Kidney (tissue), 13 donors: ENCODE measurements at regions not wholly inside any gene's neighbourhood (a gene's known extent, or its start where the extent isn't known, plus 50 kb on each side); places are given as distances from the start of the nearest gene placed in this dataset.
A peak's percentile ranks its signal among the peaks of the same experiment; 100 is the strongest.

Source experiments
- DNase-seq, 5 donors: peaks; one replicate each; pipeline ENCODE4 v3.0.0-alpha.2; 2013 to 2020
- FAIRE-seq: peaks from 2 replicates; lab custom pipeline; 2012; peaks lifted over from hg19 to GRCh38; lab: Jason Lieb, UNC
- H3K27ac ChIP-seq, 2 donors: one replicate each; pipeline ENCODE4 v1.7.0; 2013; ENCODE audit warnings: low read depth in 2 of 2, low read length in 2 of 2, inconsistent platforms in 1 of 2
- H3K27me3 ChIP-seq: one replicate; pipeline ENCODE4 v1.7.1; 2013; ENCODE audit warnings: low read length, inconsistent platforms; ENCODE audit not compliant: control insufficient read depth, insufficient read depth
- H3K36me3 ChIP-seq, 3 donors: one replicate each; pipeline versions ENCODE4 v1.7.0 to v1.7.1; 2013; ENCODE audit warnings: low read length in 3 of 3, control low read depth in 1 of 3, inconsistent platforms in 1 of 3; ENCODE audit not compliant: insufficient read depth in 3 of 3, control insufficient read depth in 2 of 3
- H3K4me1 ChIP-seq, 3 donors: one replicate each; pipeline versions ENCODE4 v1.7.0 to v1.7.1; 2013; ENCODE audit warnings: low read length in 3 of 3, inconsistent platforms in 1 of 3, low read depth in 1 of 3; ENCODE audit not compliant: control insufficient read depth in 2 of 3, insufficient read depth in 2 of 3
- H3K4me3 ChIP-seq, 3 donors: one replicate each; pipeline versions ENCODE4 v1.7.0 to v1.8.1; 2013; ENCODE audit warnings: low read length in 3 of 3, control low read depth in 1 of 3, inconsistent platforms in 1 of 3
- H3K9ac ChIP-seq, 3 donors: one replicate each; pipeline versions ENCODE4 v1.7.0 to v1.7.1; 2013; ENCODE audit warnings: low read length in 3 of 3, control low read depth in 1 of 3, inconsistent platforms in 1 of 3
- H3K9me3 ChIP-seq, 3 donors: one replicate each; pipeline versions ENCODE4 v1.7.0 to v1.7.1; 2013; ENCODE audit warnings: low read length in 3 of 3, control low read depth in 1 of 3, inconsistent platforms in 1 of 3; ENCODE audit not compliant: control insufficient read depth in 2 of 3, insufficient read depth in 1 of 3
- CTCF ChIP-seq: IDR thresholded peaks from 3 replicates; pipeline ENCODE4 v1.5.1; 2012; ENCODE audit warnings: mild to moderate bottlenecking, moderate library complexity, borderline replicate concordance; ENCODE audit not compliant: insufficient read depth; ENCODE audit errors: extremely low read depth
- intact Hi-C: fragments of 100-400 bp; cut with DNase I; formaldehyde crosslinking; loops from one replicate; pipeline ENCODE4 v1.11.1; 2022
- donor health status: control.
- donor health status: control.
- donor health status: control.
- donor health status: control.
- donor health status: control.
- donor health status: DM: yes; HTN: yes; CAD: no.
- donor health status: Normal renal cell carcinoma (clear cell type).

- FAIRE-seq (no peak), DNase-seq (peak in 2 of 5 donors; percentile 31 to 43)
- no peak for TF ChIP-seq CTCF
- Histone ChIP-seq H3K27me3 (no peaks in the 10 kb centered on the region), H3K27ac (no peak overlapping the region), H3K4me1 (peaks cover 0 to 2% (median 0%) of the 10 kb centered on the region in 3 donors), H3K4me3 (no peak overlapping the region), H3K36me3 (no peaks in the 10 kb centered on the region), H3K9me3 (no peaks in the 10 kb centered on the region), H3K9ac (no peak overlapping the region)
- intact Hi-C loops: no loop called here
Observed at GRCh38 chr16:86042996-86043725, 144.2 kb downstream of the IRF8 start.

GRCh38 chr16:86044241-86044671 lies 145.3 kb downstream of the IRF8 start:
- Histone ChIP-seq H3K27me3 (no peaks in the 10 kb centered on the region), H3K9me3 (no peaks in the 10 kb centered on the region), H3K27ac (no peak overlapping the region), H3K9ac (no peak overlapping the region), H3K4me3 (no peak overlapping the region), H3K36me3 (no peaks in the 10 kb centered on the region), H3K4me1 (no peaks in the 10 kb centered on the region)
- peak; percentile 39 for TF ChIP-seq CTCF
- FAIRE-seq: no peak
- DNase-seq: peak in 2 of 5 donors; percentile 61 to 75
- intact Hi-C loops: no loop called here

GRCh38 chr16:86044881-86045590 lies 146.1 kb downstream of the IRF8 start:
- Histone ChIP-seq H3K27me3 (no peaks in the 10 kb centered on the region), H3K9me3 (no peaks in the 10 kb centered on the region), H3K4me3 (no peak overlapping the region), H3K36me3 (no peaks in the 10 kb centered on the region), H3K4me1 (no peaks in the 10 kb centered on the region), H3K27ac (no peak overlapping the region), H3K9ac (no peak overlapping the region)
- peak in 2 of 5 donors; percentile 38 to 60 for DNase-seq
- intact Hi-C loops: no loop called here
- no peak for FAIRE-seq
- TF ChIP-seq CTCF: no peak
